Parathyroid adenoma (tissue), 2 donors: ENCODE measurements at regions not wholly inside any gene's neighbourhood (a gene's known extent, or its start where the extent isn't known, plus 50 kb on each side); places are given as distances from the start of the nearest gene placed in this dataset.
"Not testable (repeated sequence)": the region's sequence is repeated elsewhere in the genome, so short reads cannot be mapped to it uniquely, and the experiment has no call there.

ENCODE experiments used
- H2AFZ ChIP-seq: fragments of 300-600 bp; sonication (generic); one replicate; pipeline ENCODE4 v1.7.0; 2017; ENCODE audit warnings: antibody characterized with exemption, mild to moderate bottlenecking
- H3K27ac ChIP-seq: fragments of 300-600 bp; sonication (generic); one replicate; pipeline ENCODE4 v1.7.0; 2017
- H3K27me3 ChIP-seq: fragments of 300-600 bp; sonication (generic); one replicate; pipeline ENCODE4 v1.7.0; 2017; ENCODE audit warnings: low read length; ENCODE audit not compliant: control insufficient read depth, insufficient read depth
- H3K36me3 ChIP-seq: fragments of 300-600 bp; sonication (generic); one replicate; pipeline ENCODE4 v1.7.0; 2017; ENCODE audit warnings: low read length; ENCODE audit not compliant: control insufficient read depth, insufficient read depth
- H3K4me1 ChIP-seq: fragments of 300-600 bp; sonication (generic); one replicate; pipeline ENCODE4 v1.7.0; 2017; ENCODE audit warnings: control low read depth
- H3K4me2 ChIP-seq: fragments of 300-600 bp; sonication (generic); one replicate; pipeline ENCODE4 v1.7.0; 2017; ENCODE audit warnings: low read length
- H3K4me3 ChIP-seq: fragments of 300-600 bp; sonication (generic); one replicate; pipeline ENCODE4 v1.7.0; 2017; ENCODE audit warnings: low read depth, low read length
- H3K79me2 ChIP-seq: fragments of 300-600 bp; sonication (generic); one replicate; pipeline ENCODE4 v1.7.0; 2017; ENCODE audit warnings: control low read depth
- H3K9ac ChIP-seq: fragments of 300-600 bp; sonication (generic); one replicate; pipeline ENCODE4 v1.7.0; 2017; ENCODE audit warnings: mild to moderate bottlenecking
- H3K9me3 ChIP-seq: fragments of 300-600 bp; sonication (generic); one replicate; pipeline ENCODE4 v1.7.0; 2017; ENCODE audit warnings: low read length; ENCODE audit not compliant: control insufficient read depth
- CTCF ChIP-seq: fragments of 300-600 bp; sonication (generic); IDR thresholded peaks from one replicate; pipeline ENCODE4 v1.7.0; 2017; ENCODE audit warnings: antibody characterized with exemption, mild to moderate bottlenecking
- donor health status: primary hyperparathyroidism.

GRCh38 chr14:86143248-86143647 lies 613.3 kb downstream of the FLRT2 start:
- Histone ChIP-seq H3K27me3 (no peaks in the 10 kb centered on the region), H3K4me3 (no peak overlapping the region), H3K9me3 (no peaks in the 10 kb centered on the region), H2AFZ (no peak overlapping the region), H3K36me3 (no peaks in the 10 kb centered on the region), H3K4me1 (no peaks in the 10 kb centered on the region), H3K4me2 (no peak overlapping the region), H3K9ac (no peak overlapping the region), H3K79me2 (no peaks in the 10 kb centered on the region), H3K27ac (no peak overlapping the region)
- TF ChIP-seq CTCF, result no peak

- H2AFZ ChIP-seq, result no peak overlapping the region
- no peaks in the 10 kb centered on the region for H3K79me2 ChIP-seq
- H3K9ac ChIP-seq, result no peak overlapping the region
- no peaks in the 10 kb centered on the region for H3K36me3 ChIP-seq
- no peak overlapping the region for H3K4me3 ChIP-seq
- TF ChIP-seq CTCF, result no peak
- H3K4me2 ChIP-seq, result no peak overlapping the region
- no peaks in the 10 kb centered on the region for H3K27me3 ChIP-seq
- no peak overlapping the region for H3K27ac ChIP-seq
- H3K4me1 ChIP-seq, result no peaks in the 10 kb centered on the region
- H3K9me3 ChIP-seq, result no peaks in the 10 kb centered on the region
These were observed 612.0 kb downstream of the FLRT2 start for GRCh38 chr14:86141966-86142365.

GRCh38 chr14:86129426-86129825 lies 599.5 kb downstream of the FLRT2 start:
- H3K4me3 ChIP-seq, result no peak overlapping the region
- no peak overlapping the region for H3K4me2 ChIP-seq
- no peaks in the 10 kb centered on the region for H3K36me3 ChIP-seq
- H2AFZ ChIP-seq, result no peak overlapping the region
- no peaks in the 10 kb centered on the region for H3K27me3 ChIP-seq
- no peaks in the 10 kb centered on the region for H3K4me1 ChIP-seq
- no peak overlapping the region for H3K27ac ChIP-seq
- H3K9me3 ChIP-seq, result no peaks in the 10 kb centered on the region
- no peaks in the 10 kb centered on the region for H3K79me2 ChIP-seq
- TF ChIP-seq CTCF, result no peak
- H3K9ac ChIP-seq, result no peak overlapping the region

GRCh38 chr14:86124328-86124727 lies 594.4 kb downstream of the FLRT2 start:
- Histone ChIP-seq H3K4me3 (no peak overlapping the region), H3K27me3 (no peaks in the 10 kb centered on the region), H3K36me3 (no peaks in the 10 kb centered on the region), H3K9me3 (no peaks in the 10 kb centered on the region), H3K4me1 (no peaks in the 10 kb centered on the region), H3K79me2 (no peaks in the 10 kb centered on the region), H3K9ac (no peak overlapping the region), H3K27ac (no peak overlapping the region), H3K4me2 (no peak overlapping the region), H2AFZ (no peak overlapping the region)
- TF ChIP-seq CTCF, result no peak

GRCh38 chr14:86115972-86116371 lies 586.0 kb downstream of the FLRT2 start:
- Histone ChIP-seq H3K4me3 (no peak overlapping the region), H3K27ac (no peak overlapping the region), H3K27me3 (no peaks in the 10 kb centered on the region), H3K79me2 (no peaks in the 10 kb centered on the region), H3K4me2 (no peak overlapping the region), H3K4me1 (no peaks in the 10 kb centered on the region), H3K36me3 (no peaks in the 10 kb centered on the region), H3K9ac (no peak overlapping the region), H2AFZ (no peak overlapping the region), H3K9me3 (no peaks in the 10 kb centered on the region)
- no peak for TF ChIP-seq CTCF

- H3K27me3 ChIP-seq, H2AFZ ChIP-seq, H3K4me2 ChIP-seq, H3K9me3 ChIP-seq, H3K4me1 ChIP-seq, H3K27ac ChIP-seq, H3K4me3 ChIP-seq, H3K9ac ChIP-seq, H3K79me2 ChIP-seq, H3K36me3 ChIP-seq: not testable (repeated sequence)
These were observed 580.9 kb downstream of the FLRT2 start for GRCh38 chr14:86110871-86111270.
